ENCODE measurements at regions not wholly inside any gene's neighbourhood (a gene's known extent, or its start where the extent isn't known, plus 50 kb on each side); places are given as distances from the start of the nearest gene placed in this dataset.

DNA sequence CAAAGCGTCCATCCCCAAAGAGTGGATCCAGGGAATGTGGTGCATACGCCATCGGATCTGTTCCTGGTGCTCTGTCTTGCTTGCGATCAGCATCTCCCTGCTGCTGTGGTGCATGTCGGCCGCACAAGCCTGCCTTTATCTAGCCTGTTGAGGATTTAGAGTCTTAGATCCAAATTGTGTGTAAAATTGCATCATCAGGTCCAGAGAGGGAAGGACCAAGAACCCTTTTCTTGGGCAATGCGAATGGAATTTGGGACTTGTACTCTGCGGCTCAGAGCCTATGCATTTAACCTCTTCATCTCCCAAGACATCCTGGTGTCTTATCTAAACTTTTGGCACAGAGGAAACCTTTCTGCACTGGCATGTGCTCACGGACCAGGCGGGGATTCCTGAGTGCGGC lies 1238.7 kb downstream of the TBC1D22A start:
- Histone ChIP-seq H3K36me3 (ENCODE audit: control insufficient read depth, insufficient read depth, low read length) (no peaks in the 10 kb centered on the region), H3K4me1 (ENCODE audit: control insufficient read depth, insufficient read depth, low read length) (no peaks in the 10 kb centered on the region), H3K4me3 (ENCODE audit: low read length) (no peak overlapping the region), H3K27me3 (ENCODE audit: control insufficient read depth, insufficient read depth, low read length) (no peaks in the 10 kb centered on the region), H3K9me3 (ENCODE audit: control insufficient read depth, insufficient read depth, low read length) (no peaks in the 10 kb centered on the region), H3K27ac (ENCODE audit: low read length) (no peak overlapping the region)
- Mint-ChIP-seq H3K9me3 (no peaks in the 10 kb centered on the region), H3K4me3 (no peak overlapping the region), H3K27me3 (ENCODE audit: low read depth in 2 of 2) (peaks cover 8 to 12% of the 10 kb centered on the region in 2 donors), H3K4me1 (no peaks in the 10 kb centered on the region), H3K27ac (no peak overlapping the region), H3K36me3 (no peaks in the 10 kb centered on the region)
- intact Hi-C loops (cut with micrococcal nuclease): no loop called here
- no peak for DNase-seq
- WGBS (ENCODE audit: insufficient coverage): 95% methylated on average over 11 of the region's 11 CpGs
- ATAC-seq: no peak
- TF ChIP-seq, protein P1, sequence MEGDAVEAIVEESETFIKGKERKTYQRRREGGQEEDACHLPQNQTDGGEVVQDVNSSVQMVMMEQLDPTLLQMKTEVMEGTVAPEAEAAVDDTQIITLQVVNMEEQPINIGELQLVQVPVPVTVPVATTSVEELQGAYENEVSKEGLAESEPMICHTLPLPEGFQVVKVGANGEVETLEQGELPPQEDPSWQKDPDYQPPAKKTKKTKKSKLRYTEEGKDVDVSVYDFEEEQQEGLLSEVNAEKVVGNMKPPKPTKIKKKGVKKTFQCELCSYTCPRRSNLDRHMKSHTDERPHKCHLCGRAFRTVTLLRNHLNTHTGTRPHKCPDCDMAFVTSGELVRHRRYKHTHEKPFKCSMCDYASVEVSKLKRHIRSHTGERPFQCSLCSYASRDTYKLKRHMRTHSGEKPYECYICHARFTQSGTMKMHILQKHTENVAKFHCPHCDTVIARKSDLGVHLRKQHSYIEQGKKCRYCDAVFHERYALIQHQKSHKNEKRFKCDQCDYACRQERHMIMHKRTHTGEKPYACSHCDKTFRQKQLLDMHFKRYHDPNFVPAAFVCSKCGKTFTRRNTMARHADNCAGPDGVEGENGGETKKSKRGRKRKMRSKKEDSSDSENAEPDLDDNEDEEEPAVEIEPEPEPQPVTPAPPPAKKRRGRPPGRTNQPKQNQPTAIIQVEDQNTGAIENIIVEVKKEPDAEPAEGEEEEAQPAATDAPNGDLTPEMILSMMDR (IDR thresholded peaks at IDR 0.05): no peak

DNA sequence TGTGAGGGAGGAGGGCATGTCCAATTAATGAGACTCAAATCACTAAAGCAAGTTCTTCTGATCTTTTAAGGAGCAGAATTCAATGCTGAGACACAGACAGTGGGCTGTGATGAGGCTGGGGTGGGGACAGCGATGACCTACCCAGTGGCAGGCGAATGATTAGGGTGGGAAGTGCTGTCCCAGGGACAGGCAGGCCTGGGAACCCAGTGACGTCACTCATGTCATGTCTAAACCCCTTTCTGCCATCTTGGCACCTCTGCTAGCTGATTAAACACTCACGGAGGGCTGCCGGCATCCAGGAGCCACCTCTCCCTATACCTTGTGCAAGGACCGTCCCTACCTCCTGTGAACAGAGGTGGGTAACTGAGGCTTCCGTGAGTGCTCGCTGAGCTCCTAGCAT lies 1235.2 kb downstream of the TBC1D22A start:
- H3K9me3 Mint-ChIP-seq: no peaks in the 10 kb centered on the region
- H3K4me1 Mint-ChIP-seq: no peaks in the 10 kb centered on the region
- H3K27ac Mint-ChIP-seq: no peak overlapping the region
- no peak for DNase-seq
- H3K27me3 Mint-ChIP-seq (ENCODE audit: low read depth in 2 of 2): peaks cover 0 to 10% of the 10 kb centered on the region in 2 donors
- ATAC-seq: no peak
- no peaks in the 10 kb centered on the region for H3K36me3 Mint-ChIP-seq
- Histone ChIP-seq H3K9me3 (ENCODE audit: control insufficient read depth, insufficient read depth, low read length) (no peaks in the 10 kb centered on the region), H3K27me3 (ENCODE audit: control insufficient read depth, insufficient read depth, low read length) (no peaks in the 10 kb centered on the region), H3K27ac (ENCODE audit: low read length) (no peak overlapping the region), H3K4me3 (ENCODE audit: low read length) (no peak overlapping the region), H3K36me3 (ENCODE audit: control insufficient read depth, insufficient read depth, low read length) (no peaks in the 10 kb centered on the region), H3K4me1 (ENCODE audit: control insufficient read depth, insufficient read depth, low read length) (no peaks in the 10 kb centered on the region)
- WGBS (ENCODE audit: insufficient coverage): 93% methylated on average over 8 of the region's 8 CpGs
- intact Hi-C loops (cut with micrococcal nuclease): no loop called here
- TF ChIP-seq, protein P1 (IDR thresholded peaks at IDR 0.05): no peak
- H3K4me3 Mint-ChIP-seq: no peak overlapping the region

GRCh38 chr22:47997052-47997590 lies 1234.7 kb downstream of the TBC1D22A start:
- H3K27me3 Mint-ChIP-seq (ENCODE audit: low read depth in 2 of 2): peaks cover 0 to 10% of the 10 kb centered on the region in 2 donors
- H3K9me3 Mint-ChIP-seq: no peaks in the 10 kb centered on the region

More at GRCh38 chr22:47997052-47997590, 1234.7 kb downstream of the TBC1D22A start:
- H3K27ac Mint-ChIP-seq: no peak overlapping the region
- H3K4me3 Mint-ChIP-seq: no peak overlapping the region
- TF ChIP-seq, protein P1 (IDR thresholded peaks at IDR 0.05): no peak
- Histone ChIP-seq H3K36me3 (ENCODE audit: control insufficient read depth, insufficient read depth, low read length) (no peaks in the 10 kb centered on the region), H3K9me3 (ENCODE audit: control insufficient read depth, insufficient read depth, low read length) (no peaks in the 10 kb centered on the region), H3K27me3 (ENCODE audit: control insufficient read depth, insufficient read depth, low read length) (no peaks in the 10 kb centered on the region), H3K4me3 (ENCODE audit: low read length) (no peak overlapping the region), H3K4me1 (ENCODE audit: control insufficient read depth, insufficient read depth, low read length) (no peaks in the 10 kb centered on the region), H3K27ac (ENCODE audit: low read length) (no peak overlapping the region)
- H3K4me1 Mint-ChIP-seq: no peaks in the 10 kb centered on the region
- no peaks in the 10 kb centered on the region for H3K36me3 Mint-ChIP-seq
- DNase-seq (no peak), ATAC-seq (no peak)
- WGBS (ENCODE audit: insufficient coverage): 82% methylated on average over 10 of the region's 10 CpGs
- intact Hi-C loops (cut with micrococcal nuclease): no loop called here
